Panc1 (cell line): ENCODE measurements at regions not wholly inside any gene's neighbourhood (a gene's known extent, or its start where the extent isn't known, plus 50 kb on each side); places are given as distances from the start of the nearest gene placed in this dataset.

Experiments used
- ATAC-seq: fragments of 200-7000 bp; cut with Tn5 transposase; 2 replicates; pipeline ENCODE4 v1.9.1; 2020; ENCODE audit warnings: mild to moderate bottlenecking, moderate library complexity
- BruUV-seq: library from RNA; stranded (reverse); fragments of 400-500 nt; replicated peaks from 2 replicates; lab custom pipeline; 2021; lab: Mats Ljungman, UMichigan
- CTCF ChIA-PET: fragments of 300-600 bp; sonication (Branson Sonifier 250); formaldehyde crosslinking; loops from one replicate; lab custom pipeline; 2022; ENCODE audit warnings: antibody characterized with exemption; lab: Charles Lee
- POLR2A ChIA-PET: fragments of 300-600 bp; sonication (Branson Sonifier 250); formaldehyde crosslinking; loops from one replicate; lab custom pipeline; 2022; ENCODE audit warnings: antibody characterized with exemption; lab: Charles Lee
- DNase-seq: peaks from one replicate; pipeline ENCODE4 v3.0.0-alpha.2; 2010; ENCODE audit warnings: low read depth, low spot score
- H3K27ac ChIP-seq: 2 replicates; pipeline ENCODE4 v1.5.1; 2011; ENCODE audit warnings: mild to moderate bottlenecking, low read length, inconsistent platforms
- H3K27me3 ChIP-seq: fragments of 200-500 bp; sonication (Bioruptor generic); 2 replicates; pipeline ENCODE4 v1.6.0; 2014; ENCODE audit warnings: low read length, inconsistent platforms; ENCODE audit not compliant: control insufficient read depth, insufficient read depth
- H3K36me3 ChIP-seq: fragments of 200-500 bp; sonication (Bioruptor generic); 2 replicates; pipeline ENCODE4 v1.5.1; 2014; ENCODE audit warnings: inconsistent platforms, mild to moderate bottlenecking, low read length, moderate library complexity; ENCODE audit not compliant: control insufficient read depth, insufficient read depth
- H3K4me1 ChIP-seq: 2 replicates; pipeline ENCODE4 v1.5.1; 2011; ENCODE audit warnings: inconsistent platforms, mild to moderate bottlenecking, low read length, moderate library complexity; ENCODE audit not compliant: control insufficient read depth, insufficient read depth
- H3K4me3 ChIP-seq, 2 experiments: 2 replicates each; pipeline ENCODE4 v1.5.1; 2011 to 2012; ENCODE audit warnings: low read depth in 2 of 2, low read length in 2 of 2, mild to moderate bottlenecking in 2 of 2, inconsistent platforms in 1 of 2, moderate library complexity in 1 of 2
- H3K9me3 ChIP-seq: fragments of 200-500 bp; sonication (Bioruptor generic); 2 replicates; pipeline ENCODE4 v1.5.1; 2014; ENCODE audit warnings: low read depth, mild to moderate bottlenecking, inconsistent platforms, low read length, moderate library complexity; ENCODE audit not compliant: control insufficient read depth, insufficient read depth
- POLR2AphosphoS5 ChIP-seq: IDR thresholded peaks from 2 replicates; pipeline ENCODE4 v1.6.1; 2012; ENCODE audit warnings: mild to moderate bottlenecking, low read depth, low read length, moderate library complexity
- SIN3A ChIP-seq: IDR thresholded peaks from 2 replicates; pipeline ENCODE4 v1.6.1; 2012; ENCODE audit warnings: low read depth, mild to moderate bottlenecking, low read length, moderate library complexity, borderline replicate concordance; ENCODE audit not compliant: insufficient read depth
- TCF7L2 ChIP-seq: IDR thresholded peaks from 2 replicates; pipeline ENCODE4 v1.6.1; 2011; ENCODE audit warnings: mild to moderate bottlenecking, low read depth, low read length, inconsistent platforms
- in situ Hi-C: cut with HindIII; loops from 2 replicates; pipeline ENCODE4 v1.10.0; 2016; ENCODE audit warnings: low sequenced_read_pairs, low pct_unique_long_range_greater_than_20kb
- intact Hi-C: fragments of 100-400 bp; cut with micrococcal nuclease; formaldehyde crosslinking; loops from one replicate; pipeline ENCODE4 v1.10.0; 2022; ENCODE audit not compliant: unreplicated experiment
- TF ChIP-seq, protein P1 (sequence below), 2 experiments: IDR thresholded peaks; 2 replicates each; pipeline ENCODE4 v1.6.1; 2011 to 2012; ENCODE audit warnings: low read depth in 2 of 2, control low read depth in 1 of 2, low read length in 1 of 2, mild to moderate bottlenecking in 1 of 2, moderate library complexity in 1 of 2; ENCODE audit not compliant: insufficient read depth in 1 of 2
- TF ChIP-seq, protein P2 (sequence below): fragments of 450-650 bp; IDR thresholded peaks from 2 replicates; pipeline ENCODE4 v1.5.1; 2017; ENCODE audit warnings: mild to moderate bottlenecking

DNA sequence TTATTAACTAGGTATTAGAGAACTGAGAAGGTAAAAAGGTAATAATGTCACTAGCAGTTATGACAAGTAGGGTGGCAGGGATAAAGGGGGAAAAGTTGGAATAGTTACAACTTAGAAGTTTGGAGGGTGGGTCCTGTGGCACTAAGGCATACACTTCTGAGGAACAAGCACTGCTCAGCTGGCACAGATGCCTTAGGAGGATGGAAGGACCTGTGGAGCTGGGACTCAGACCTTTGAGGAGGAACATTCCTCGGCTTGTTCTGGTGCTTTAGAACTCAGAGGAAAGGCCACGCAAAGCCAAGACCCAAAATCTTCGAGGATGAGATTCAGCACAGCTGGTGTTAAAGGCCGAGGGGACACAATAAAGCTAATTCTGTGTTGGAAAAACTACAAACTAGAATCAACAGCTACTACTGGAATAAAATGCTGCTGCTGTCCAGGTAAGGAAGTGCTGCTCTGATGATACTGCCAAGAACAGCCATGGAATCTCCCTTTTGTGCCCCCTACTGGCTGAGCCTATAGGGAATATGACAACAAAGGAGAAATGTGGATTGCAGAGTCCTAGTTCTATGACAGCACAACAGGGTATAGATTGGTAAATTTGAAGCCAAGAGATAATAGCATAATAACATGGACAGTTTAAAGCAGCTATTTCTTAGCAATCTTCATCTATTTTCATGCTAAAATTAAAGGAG lies 126.7 kb downstream of the SLC25A46 start:
- ChIA-PET CTCF (no interaction called here), POLR2A (no interaction called here)
- no peaks in the 10 kb centered on the region for H3K9me3 ChIP-seq
- ATAC-seq = no peak
- peak; percentile 13 for DNase-seq
- BruUV-seq = no TSS peak
- no peak overlapping the region for H3K4me3 ChIP-seq
- H3K27me3 ChIP-seq = no peaks in the 10 kb centered on the region; the same call in 1 of the 2 replicates
- no peaks in the 10 kb centered on the region for H3K4me1 ChIP-seq
- intact Hi-C loops = no loop called here
- H3K27ac ChIP-seq = no peak overlapping the region
- TF ChIP-seq, protein P1, sequence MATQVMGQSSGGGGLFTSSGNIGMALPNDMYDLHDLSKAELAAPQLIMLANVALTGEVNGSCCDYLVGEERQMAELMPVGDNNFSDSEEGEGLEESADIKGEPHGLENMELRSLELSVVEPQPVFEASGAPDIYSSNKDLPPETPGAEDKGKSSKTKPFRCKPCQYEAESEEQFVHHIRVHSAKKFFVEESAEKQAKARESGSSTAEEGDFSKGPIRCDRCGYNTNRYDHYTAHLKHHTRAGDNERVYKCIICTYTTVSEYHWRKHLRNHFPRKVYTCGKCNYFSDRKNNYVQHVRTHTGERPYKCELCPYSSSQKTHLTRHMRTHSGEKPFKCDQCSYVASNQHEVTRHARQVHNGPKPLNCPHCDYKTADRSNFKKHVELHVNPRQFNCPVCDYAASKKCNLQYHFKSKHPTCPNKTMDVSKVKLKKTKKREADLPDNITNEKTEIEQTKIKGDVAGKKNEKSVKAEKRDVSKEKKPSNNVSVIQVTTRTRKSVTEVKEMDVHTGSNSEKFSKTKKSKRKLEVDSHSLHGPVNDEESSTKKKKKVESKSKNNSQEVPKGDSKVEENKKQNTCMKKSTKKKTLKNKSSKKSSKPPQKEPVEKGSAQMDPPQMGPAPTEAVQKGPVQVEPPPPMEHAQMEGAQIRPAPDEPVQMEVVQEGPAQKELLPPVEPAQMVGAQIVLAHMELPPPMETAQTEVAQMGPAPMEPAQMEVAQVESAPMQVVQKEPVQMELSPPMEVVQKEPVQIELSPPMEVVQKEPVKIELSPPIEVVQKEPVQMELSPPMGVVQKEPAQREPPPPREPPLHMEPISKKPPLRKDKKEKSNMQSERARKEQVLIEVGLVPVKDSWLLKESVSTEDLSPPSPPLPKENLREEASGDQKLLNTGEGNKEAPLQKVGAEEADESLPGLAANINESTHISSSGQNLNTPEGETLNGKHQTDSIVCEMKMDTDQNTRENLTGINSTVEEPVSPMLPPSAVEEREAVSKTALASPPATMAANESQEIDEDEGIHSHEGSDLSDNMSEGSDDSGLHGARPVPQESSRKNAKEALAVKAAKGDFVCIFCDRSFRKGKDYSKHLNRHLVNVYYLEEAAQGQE (IDR thresholded peaks at IDR 0.05; ENCODE audit: insufficient read depth in 1 of 2, low read depth in 2 of 2, low read length in 1 of 2) = no peak
- TF ChIP-seq, protein P2, sequence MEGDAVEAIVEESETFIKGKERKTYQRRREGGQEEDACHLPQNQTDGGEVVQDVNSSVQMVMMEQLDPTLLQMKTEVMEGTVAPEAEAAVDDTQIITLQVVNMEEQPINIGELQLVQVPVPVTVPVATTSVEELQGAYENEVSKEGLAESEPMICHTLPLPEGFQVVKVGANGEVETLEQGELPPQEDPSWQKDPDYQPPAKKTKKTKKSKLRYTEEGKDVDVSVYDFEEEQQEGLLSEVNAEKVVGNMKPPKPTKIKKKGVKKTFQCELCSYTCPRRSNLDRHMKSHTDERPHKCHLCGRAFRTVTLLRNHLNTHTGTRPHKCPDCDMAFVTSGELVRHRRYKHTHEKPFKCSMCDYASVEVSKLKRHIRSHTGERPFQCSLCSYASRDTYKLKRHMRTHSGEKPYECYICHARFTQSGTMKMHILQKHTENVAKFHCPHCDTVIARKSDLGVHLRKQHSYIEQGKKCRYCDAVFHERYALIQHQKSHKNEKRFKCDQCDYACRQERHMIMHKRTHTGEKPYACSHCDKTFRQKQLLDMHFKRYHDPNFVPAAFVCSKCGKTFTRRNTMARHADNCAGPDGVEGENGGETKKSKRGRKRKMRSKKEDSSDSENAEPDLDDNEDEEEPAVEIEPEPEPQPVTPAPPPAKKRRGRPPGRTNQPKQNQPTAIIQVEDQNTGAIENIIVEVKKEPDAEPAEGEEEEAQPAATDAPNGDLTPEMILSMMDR = peak; percentile 39
- no peaks in the 10 kb centered on the region for H3K36me3 ChIP-seq
- in situ Hi-C loops = no loop called here

DNA sequence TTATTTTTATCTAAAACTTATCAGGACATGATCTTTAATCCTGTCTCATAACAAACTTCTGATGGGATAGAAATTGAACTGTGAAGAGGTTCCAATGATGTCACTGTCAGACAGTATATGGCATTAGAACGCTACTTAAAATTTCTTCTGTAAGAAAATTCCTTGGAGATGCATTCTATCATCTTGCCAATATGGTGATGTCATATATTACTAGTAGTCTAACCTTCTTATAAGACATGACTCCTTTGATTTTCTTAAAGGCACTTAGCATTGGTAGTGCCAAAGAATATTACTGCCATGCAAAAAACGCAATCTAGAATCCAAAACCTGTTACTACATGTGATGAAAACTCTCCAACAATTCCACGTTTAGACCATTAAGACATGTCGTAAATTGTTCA lies 131.1 kb downstream of the SLC25A46 start:
- Histone ChIP-seq H3K9me3 (no peaks in the 10 kb centered on the region), H3K4me1 (no peaks in the 10 kb centered on the region), H3K27ac (no peak overlapping the region), H3K36me3 (no peaks in the 10 kb centered on the region), H3K27me3 (no peaks in the 10 kb centered on the region), H3K4me3 (no peak overlapping the region)
- ChIA-PET POLR2A (no interaction called here), CTCF (no interaction called here)
- no TSS peak for BruUV-seq
- intact Hi-C loops (no loop called here), in situ Hi-C loops (no loop called here)
- ATAC-seq (no peak), DNase-seq (no peak)
- TF ChIP-seq, protein P2 = no peak
- no peak for TF ChIP-seq POLR2AphosphoS5
- no peak for TF ChIP-seq TCF7L2
- TF ChIP-seq SIN3A = no peak
- TF ChIP-seq, protein P1 (IDR thresholded peaks at IDR 0.05; ENCODE audit: insufficient read depth in 1 of 2, low read depth in 2 of 2, low read length in 1 of 2) = no peak
